Bronchial epithelial cell (primary cell): ENCODE measurements at regions not wholly inside any gene's neighbourhood (a gene's known extent, or its start where the extent isn't known, plus 50 kb on each side); places are given as distances from the start of the nearest gene placed in this dataset.

Source experiments
- DNase-seq: peaks from one replicate; pipeline ENCODE4 v3.0.0-alpha.2; 2010; ENCODE audit warnings: low read depth
- FAIRE-seq: peaks from 2 replicates; lab custom pipeline; 2011; peaks lifted over from hg19 to GRCh38; lab: Jason Lieb, UNC
- H3K27me3 ChIP-seq: 2 replicates; pipeline ENCODE4 v1.5.1; 2011; ENCODE audit warnings: low read length; ENCODE audit not compliant: control insufficient read depth, insufficient read depth
- H3K36me3 ChIP-seq: 2 replicates; pipeline ENCODE4 v1.5.1; 2011; ENCODE audit warnings: low read length; ENCODE audit not compliant: control insufficient read depth, insufficient read depth
- H3K4me3 ChIP-seq: 2 replicates; pipeline ENCODE4 v1.5.1; 2011; ENCODE audit warnings: mild to moderate bottlenecking, low read depth, low read length, control low read depth
- CTCF ChIP-seq: IDR thresholded peaks from 2 replicates; pipeline ENCODE4 v1.5.1; 2011; ENCODE audit warnings: mild to moderate bottlenecking, moderate library complexity, low read length, control low read depth, inconsistent platforms; ENCODE audit not compliant: insufficient read depth, severe bottlenecking

DNA sequence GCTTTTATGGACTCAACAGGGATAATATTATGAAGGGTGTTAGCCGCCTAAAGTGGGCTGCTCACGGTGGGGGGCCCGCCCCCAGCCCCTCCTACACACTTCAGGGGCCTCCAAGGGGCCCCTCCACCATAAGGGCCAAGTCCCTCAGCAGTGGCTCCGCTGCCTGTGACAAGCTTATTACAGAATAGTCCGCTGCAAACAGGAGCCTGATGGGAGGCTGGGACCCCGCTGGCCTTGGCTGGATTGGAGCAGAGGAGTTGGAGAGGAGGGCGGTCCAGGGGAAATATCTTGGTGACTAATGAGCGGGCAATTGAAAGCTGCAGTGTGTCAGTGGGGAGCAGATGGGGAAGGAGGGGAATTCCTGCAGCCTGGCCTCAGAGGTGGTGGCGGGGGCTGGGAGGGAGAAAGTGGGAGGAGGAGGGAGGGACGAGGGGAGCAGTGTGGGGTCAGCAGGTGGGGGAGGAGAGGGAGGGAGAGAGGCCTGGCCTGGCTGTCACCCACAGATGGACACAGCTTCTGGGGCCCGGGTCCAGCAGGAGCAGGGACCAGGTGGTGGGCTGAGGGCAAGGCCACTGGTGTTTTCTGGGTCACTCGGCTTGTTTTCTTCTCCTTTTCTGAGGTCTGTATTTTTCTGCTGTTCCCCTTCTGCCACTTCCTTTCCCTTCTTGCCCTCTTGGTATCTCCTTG, 57.6 kb upstream of the FOXP4 start:
- peaks cover 2% of the 10 kb centered on the region for H3K27me3 ChIP-seq
- FAIRE-seq = no peak

DNA sequence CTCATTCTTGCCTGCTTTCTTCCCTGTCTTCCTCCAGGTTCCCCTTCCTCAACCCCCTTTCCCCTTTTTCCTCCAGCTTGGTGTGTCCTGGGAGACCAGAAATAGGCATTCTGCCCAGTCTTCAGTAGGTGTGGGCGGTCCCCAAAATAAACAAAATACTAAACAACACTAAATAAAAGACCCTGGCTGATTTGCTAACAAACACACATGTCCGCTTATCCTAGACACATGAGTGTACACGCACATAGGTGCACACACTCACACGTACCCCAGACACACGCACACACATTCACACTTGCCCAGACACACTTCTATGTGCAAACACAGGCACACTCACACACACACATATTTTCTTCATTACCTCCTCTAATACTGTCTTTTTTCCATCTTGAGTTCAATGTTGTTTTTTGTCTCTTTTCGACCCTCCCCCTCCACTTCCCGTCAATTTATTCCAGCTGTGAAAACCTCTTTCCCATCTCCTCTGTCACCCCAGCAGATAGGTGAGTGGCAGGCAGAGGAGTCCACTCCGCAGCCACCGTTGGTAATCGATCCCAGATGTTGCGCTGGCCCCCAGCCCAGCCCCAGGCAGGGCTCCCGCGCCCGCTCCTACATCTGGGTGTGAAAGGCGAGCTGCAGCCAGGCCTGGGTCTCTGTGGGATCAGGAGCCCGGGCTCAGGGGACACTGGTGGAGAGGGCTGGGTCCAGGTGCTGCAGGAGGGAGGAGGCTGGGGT, 56.9 kb upstream of the FOXP4 start:
- no peak for DNase-seq
- Histone ChIP-seq H3K36me3 (no peaks in the 10 kb centered on the region), H3K4me3 (no peak overlapping the region), H3K27me3 (peaks cover 2% of the 10 kb centered on the region)
- TF ChIP-seq CTCF = no peak
- peak; percentile 62 for FAIRE-seq

More for the DNA sequence above, 57.6 kb upstream of the FOXP4 start:
- Histone ChIP-seq H3K4me3 (no peak overlapping the region), H3K36me3 (no peaks in the 10 kb centered on the region)
- peak; percentile 45 for DNase-seq
- TF ChIP-seq CTCF = no peak

- FAIRE-seq (no peak), DNase-seq (no peak)
- Histone ChIP-seq H3K4me3 (no peak overlapping the region), H3K27me3 (peaks cover 4% of the 10 kb centered on the region), H3K36me3 (no peaks in the 10 kb centered on the region)
- TF ChIP-seq CTCF = no peak
These were observed 53.8 kb upstream of the FOXP4 start for GRCh38 chr6:41492261-41492891.

DNA sequence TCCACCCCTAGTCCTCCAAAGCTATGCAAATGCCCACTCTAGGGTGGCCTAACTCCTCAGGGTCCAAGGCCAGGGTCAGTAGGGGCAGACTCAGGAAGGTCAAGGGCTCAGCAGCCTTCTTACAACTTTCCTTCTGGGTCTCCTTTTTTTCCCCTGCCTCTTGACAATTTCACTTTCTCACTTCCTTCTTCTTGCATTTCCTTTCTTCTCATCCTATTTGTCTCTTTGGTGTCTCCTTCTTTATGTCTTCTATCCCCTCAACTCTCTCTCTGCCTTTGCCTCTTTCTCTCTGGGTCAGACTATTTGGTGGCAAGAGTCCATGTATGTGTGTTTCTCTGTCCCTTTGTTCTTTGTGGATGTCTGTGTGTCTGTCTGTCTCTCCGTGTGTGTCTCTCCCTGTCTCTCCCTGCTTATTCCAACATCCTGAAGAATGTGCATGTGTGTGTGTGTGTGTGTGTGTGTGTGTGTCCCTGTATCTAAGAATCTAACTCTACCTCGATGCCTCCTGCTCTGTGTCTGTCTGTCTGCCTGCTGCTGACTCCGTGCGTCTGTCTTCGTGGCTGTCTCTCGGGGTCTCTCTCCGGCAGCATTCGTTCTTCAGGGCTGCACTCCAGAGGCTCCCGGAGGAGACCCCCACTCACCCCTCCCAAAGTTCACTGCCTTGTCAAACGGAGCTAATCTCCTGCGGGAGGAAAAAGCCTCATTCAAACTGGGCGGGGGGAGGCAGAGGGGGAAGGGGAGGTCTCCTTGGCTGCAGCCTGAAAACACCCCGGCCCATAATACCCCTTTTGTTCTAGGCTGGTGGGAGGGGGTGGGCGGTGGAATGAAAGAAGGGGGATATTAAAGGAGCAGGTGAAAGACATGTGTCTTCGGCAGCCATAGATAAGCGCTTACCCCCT, 51.7 kb upstream of the FOXP4 start:
- FAIRE-seq (no peak), DNase-seq (no peak)
- Histone ChIP-seq H3K4me3 (no peak overlapping the region), H3K27me3 (peaks cover 7% of the 10 kb centered on the region), H3K36me3 (no peaks in the 10 kb centered on the region)
- no peak for TF ChIP-seq CTCF
